Ureter (tissue), 1 donor: ENCODE measurements at regions not wholly inside any gene's neighbourhood (a gene's known extent, or its start where the extent isn't known, plus 50 kb on each side); places are given as distances from the start of the nearest gene placed in this dataset.
"Not testable (repeated sequence)": the region's sequence is repeated elsewhere in the genome, so short reads cannot be mapped to it uniquely, and the experiment has no call there.

Experiments
- DNase-seq: peaks from one replicate; pipeline ENCODE4 v3.0.0-alpha.2; 2020; ENCODE audit warnings: low spot score
- donor health status: DM: yes; HTN: yes; CAD: no.

GRCh38 chr2:55771612-55772011 lies 78.0 kb upstream of the PNPT1 start:
- DNase-seq, result no peak

GRCh38 chr2:55768991-55769390 lies 75.3 kb upstream of the PNPT1 start:
- no peak for DNase-seq

- DNase-seq, result no peak
These were observed 73.3 kb upstream of the PNPT1 start for GRCh38 chr2:55766947-55767346.

GRCh38 chr2:55765708-55766107 lies 72.1 kb upstream of the PNPT1 start:
- DNase-seq, result not testable (repeated sequence)

- no peak for DNase-seq
These were observed 70.1 kb upstream of the PNPT1 start for GRCh38 chr2:55763721-55764120.

- DNase-seq, result no peak
These were observed 67.9 kb upstream of the PNPT1 start for GRCh38 chr2:55761526-55761925.

GRCh38 chr2:55761024-55761423 lies 67.4 kb upstream of the PNPT1 start:
- no peak for DNase-seq

- no peak for DNase-seq
These were observed 66.5 kb upstream of the PNPT1 start for GRCh38 chr2:55760125-55760524.

GRCh38 chr2:55759271-55759921 lies 65.8 kb upstream of the PNPT1 start:
- DNase-seq, result no peak

- DNase-seq, result no peak
These were observed 58.3 kb upstream of the PNPT1 start for GRCh38 chr2:55751966-55752365.

GRCh38 chr2:55743583-55743982 lies 49.9 kb upstream of the PNPT1 start:
- no peak for DNase-seq
